H9 (cell line): ENCODE measurements at regions not wholly inside any gene's neighbourhood (a gene's known extent, or its start where the extent isn't known, plus 50 kb on each side); places are given as distances from the start of the nearest gene placed in this dataset.

Experiments used
- DNase-seq: peaks from one replicate; pipeline ENCODE4 v3.0.0-alpha.2; 2017
- H2AFZ ChIP-seq: one replicate; pipeline ENCODE4 v1.6.1; 2013; ENCODE audit warnings: mild to moderate bottlenecking, low read length, control low read depth, moderate library complexity
- H2AK5ac ChIP-seq: 2 replicates; pipeline ENCODE4 v1.6.1; 2013; ENCODE audit warnings: low read length, control low read depth, mixed read lengths; ENCODE audit not compliant: insufficient read length
- H2BK120ac ChIP-seq: one replicate; pipeline ENCODE4 v1.6.1; 2013; ENCODE audit warnings: low read depth, mild to moderate bottlenecking, low read length, control low read depth, inconsistent platforms; ENCODE audit not compliant: poor library complexity, severe bottlenecking
- H2BK12ac ChIP-seq: 2 replicates; pipeline ENCODE4 v1.6.1; 2013; ENCODE audit warnings: low read length, control low read depth, mixed read lengths, low read depth; ENCODE audit not compliant: insufficient read length
- H2BK15ac ChIP-seq: 2 replicates; pipeline ENCODE4 v1.6.1; 2013; ENCODE audit warnings: low read depth, low read length, control low read depth
- H2BK20ac ChIP-seq: one replicate; pipeline ENCODE4 v1.6.1; 2013; ENCODE audit warnings: low read depth, mild to moderate bottlenecking, low read length, control low read depth, inconsistent platforms; ENCODE audit not compliant: poor library complexity, severe bottlenecking
- H2BK5ac ChIP-seq: 2 replicates; pipeline ENCODE4 v1.6.1; 2013; ENCODE audit warnings: low read length, control low read depth, mixed read lengths; ENCODE audit not compliant: insufficient read length
- H3K14ac ChIP-seq: 2 replicates; pipeline ENCODE4 v1.6.1; 2013; ENCODE audit warnings: low read length, control low read depth; ENCODE audit not compliant: insufficient read depth
- H3K18ac ChIP-seq: 2 replicates; pipeline ENCODE4 v1.6.1; 2013; ENCODE audit warnings: low read depth, mild to moderate bottlenecking, mixed read lengths, low read length, control low read depth; ENCODE audit not compliant: insufficient read length
- H3K23ac ChIP-seq: 2 replicates; pipeline ENCODE4 v1.6.1; 2013; ENCODE audit warnings: low read length, control low read depth, mixed read lengths, low read depth; ENCODE audit not compliant: insufficient read length
- H3K23me2 ChIP-seq: 2 replicates; pipeline ENCODE4 v1.6.1; 2013; ENCODE audit warnings: low read depth, mild to moderate bottlenecking, mixed read lengths, low read length, control low read depth; ENCODE audit not compliant: insufficient read length, poor library complexity, severe bottlenecking
- H3K27ac ChIP-seq: 2 replicates; pipeline ENCODE4 v1.5.1; 2013; ENCODE audit warnings: low read length, control low read depth, mixed read lengths, low read depth; ENCODE audit not compliant: insufficient read length
- H3K27me3 ChIP-seq: 2 replicates; pipeline ENCODE4 v1.6.1; 2013; ENCODE audit warnings: low read length, control low read depth, inconsistent platforms; ENCODE audit not compliant: insufficient read depth
- H3K4ac ChIP-seq: 2 replicates; pipeline ENCODE4 v1.6.1; 2013; ENCODE audit warnings: low read depth, mild to moderate bottlenecking, control low read depth, inconsistent platforms, low read length, moderate library complexity
- H3K4me1 ChIP-seq: 2 replicates; pipeline ENCODE4 v1.6.1; 2013; ENCODE audit warnings: low read length, control low read depth, inconsistent platforms; ENCODE audit not compliant: insufficient read depth
- H3K4me2 ChIP-seq: 2 replicates; pipeline ENCODE4 v1.6.1; 2013; ENCODE audit warnings: low read length, control low read depth, mixed read lengths; ENCODE audit not compliant: insufficient read length, insufficient read depth
- H3K56ac ChIP-seq: 2 replicates; pipeline ENCODE4 v1.6.1; 2013; ENCODE audit warnings: low read depth, mild to moderate bottlenecking, mixed read lengths, low read length, control low read depth; ENCODE audit not compliant: insufficient read length
- H3K79me1 ChIP-seq: 2 replicates; pipeline ENCODE4 v1.6.1; 2013; ENCODE audit warnings: low read depth, mild to moderate bottlenecking, moderate library complexity, low read length, control low read depth, inconsistent platforms; ENCODE audit not compliant: insufficient read depth, poor library complexity, severe bottlenecking
- H3K79me2 ChIP-seq: 2 replicates; pipeline ENCODE4 v1.6.1; 2013; ENCODE audit warnings: low read length, control low read depth, inconsistent platforms; ENCODE audit not compliant: insufficient read depth
- H3K9ac ChIP-seq: 2 replicates; pipeline ENCODE4 v1.6.1; 2013; ENCODE audit warnings: low read length, control low read depth, mixed read lengths; ENCODE audit not compliant: insufficient read length; ENCODE audit errors: extremely low read depth
- H3K9me3 ChIP-seq: one replicate; pipeline ENCODE4 v1.6.1; 2013; ENCODE audit warnings: low read depth, low read length, inconsistent platforms; ENCODE audit not compliant: control insufficient read depth
- H3T11ph ChIP-seq: one replicate; pipeline ENCODE4 v1.6.1; 2013; ENCODE audit warnings: mild to moderate bottlenecking, low read length, control low read depth, inconsistent platforms
- H4K20me1 ChIP-seq: one replicate; pipeline ENCODE4 v1.6.1; 2013; ENCODE audit not compliant: control insufficient read depth, insufficient read length, insufficient read depth
- H4K5ac ChIP-seq: 2 replicates; pipeline ENCODE4 v1.6.1; 2013; ENCODE audit warnings: low read depth, mild to moderate bottlenecking, mixed read lengths, low read length, control low read depth; ENCODE audit not compliant: insufficient read length
- H4K8ac ChIP-seq: replicated peaks from 2 replicates; pipeline ENCODE4 v1.6.1; 2013; ENCODE audit warnings: low read length, control low read depth, mixed read lengths, low read depth; ENCODE audit not compliant: insufficient read length
- H4K91ac ChIP-seq: 2 replicates; pipeline ENCODE4 v1.6.1; 2013; ENCODE audit warnings: low read depth, mild to moderate bottlenecking, moderate library complexity, mixed read lengths, low read length, control low read depth; ENCODE audit not compliant: insufficient read length
- H3K27ac Mint-ChIP-seq, 3 experiments: 2 replicates in 2 of 3; 3 replicates in 1 of 3; pipeline ENCODE4 v1.8.0; 2020 to 2021; ENCODE audit warnings: mixed read lengths in 3 of 3, mild to moderate bottlenecking in 1 of 3, moderate library complexity in 1 of 3
- H3K27me3 Mint-ChIP-seq: 2 replicates; pipeline ENCODE4 v1.8.0; 2021; ENCODE audit warnings: low read depth, mild to moderate bottlenecking, moderate library complexity, mixed read lengths
- H3K36me3 Mint-ChIP-seq, 3 experiments: 2 replicates in 2 of 3; 3 replicates in 1 of 3; pipeline ENCODE4 v1.8.0; 2020 to 2021; ENCODE audit warnings: low read depth in 3 of 3, mixed read lengths in 3 of 3; ENCODE audit not compliant: insufficient read depth in 1 of 3
- H3K4me1 Mint-ChIP-seq, 2 experiments: 2 replicates each; pipeline ENCODE4 v1.8.0; 2020; ENCODE audit warnings: mixed read lengths in 2 of 2
- H3K4me3 Mint-ChIP-seq, 2 experiments: 2 replicates in 1 of 2; 3 replicates in 1 of 2; pipeline ENCODE4 v1.8.0; 2020 to 2021; ENCODE audit warnings: mild to moderate bottlenecking in 2 of 2, mixed read lengths in 2 of 2, moderate library complexity in 1 of 2
- H3K9me3 Mint-ChIP-seq, 2 experiments: 2 replicates in 1 of 2; 3 replicates in 1 of 2; pipeline ENCODE4 v1.8.0; 2020; ENCODE audit warnings: mild to moderate bottlenecking in 2 of 2, mixed read lengths in 2 of 2, moderate library complexity in 1 of 2
- CTCF ChIP-seq: fragments of 200-600 bp; sonication (generic); conservative IDR thresholded peaks from 3 replicates; pipeline ENCODE4 v1.8.0; 2021; ENCODE audit warnings: antibody characterized with exemption, mild to moderate bottlenecking
- WGBS: extraction: QIAGEN DNeasy Blood & Tissue Kit; methylation state at CpG from one replicate; pipeline ENCODE4 v1.1.7; 2013; ENCODE audit warnings: missing lambda C conversion rate, low lambda C conversion rate, mixed read lengths; ENCODE audit not compliant: insufficient read length; ENCODE audit errors: extremely low coverage; 5-methylcytosine and 5-hydroxymethylcytosine counted together

GRCh38 chr10:21052072-21052708 lies 155.1 kb upstream of the NEBL start:
- no peak for DNase-seq
- H3K23me2 ChIP-seq: no peaks in the 10 kb centered on the region
- H2BK20ac ChIP-seq: no peak overlapping the region
- no peak overlapping the region for H3K4me2 ChIP-seq
- H3K4me1 Mint-ChIP-seq: peaks cover 5 to 9% of the 10 kb centered on the region in 2 experiments
- H2BK15ac ChIP-seq: no peak overlapping the region
- H3K36me3 Mint-ChIP-seq: peaks cover 0 to 6% (median 4%) of the 10 kb centered on the region in 3 experiments; a peak in 3 of 7 replicates
- no peaks in the 10 kb centered on the region for H3K27me3 Mint-ChIP-seq
- no peaks in the 10 kb centered on the region for H3K4me1 ChIP-seq
- no peak overlapping the region for H3K27ac ChIP-seq
- no peak overlapping the region for H3K4ac ChIP-seq
- H4K8ac ChIP-seq: no peak overlapping the region
- no peak overlapping the region for H2BK120ac ChIP-seq
- H4K91ac ChIP-seq: no peak overlapping the region
- H3K9me3 ChIP-seq: no peaks in the 10 kb centered on the region
- H2BK12ac ChIP-seq: no peak overlapping the region
- H3K23ac ChIP-seq: no peak overlapping the region
- H3K56ac ChIP-seq: no peak overlapping the region
- H3K27ac Mint-ChIP-seq: peak overlapping the region in 1 of 3 experiments; percentile 17; a peak in 2 of 7 replicates
- no peaks in the 10 kb centered on the region for H4K20me1 ChIP-seq
- no peaks in the 10 kb centered on the region for H3K79me2 ChIP-seq
- no peak overlapping the region for H3T11ph ChIP-seq
- H3K18ac ChIP-seq: no peak overlapping the region
- no peak overlapping the region for H3K14ac ChIP-seq
- H3K4me3 Mint-ChIP-seq: no peak overlapping the region
- no peak overlapping the region for H2AK5ac ChIP-seq
- H4K5ac ChIP-seq: no peak overlapping the region
- no peak overlapping the region for H2BK5ac ChIP-seq
- no peak overlapping the region for H3K9ac ChIP-seq
- no peaks in the 10 kb centered on the region for H3K79me1 ChIP-seq
- no peak overlapping the region for H2AFZ ChIP-seq
- TF ChIP-seq CTCF: no peak
- WGBS: no CpG with 5 or more reads among the region's 5 CpGs
- no peaks in the 10 kb centered on the region for H3K27me3 ChIP-seq
- H3K9me3 Mint-ChIP-seq: peaks cover 4 to 7% of the 10 kb centered on the region in 2 experiments; a peak in 3 of 5 replicates
